Thyroid gland (tissue), 4 donors: ENCODE measurements at regions not wholly inside any gene's neighbourhood (a gene's known extent, or its start where the extent isn't known, plus 50 kb on each side); places are given as distances from the start of the nearest gene placed in this dataset.

ENCODE experiments used
- DNase-seq, 2 donors: peaks; one replicate each; pipeline ENCODE4 v3.0.0-alpha.2; 2019
- H3K27ac ChIP-seq, 3 donors: fragments of 200-600 bp; sonication (generic); 1 replicate in 2 of 3; 2 replicates in 1 of 3; pipeline ENCODE4 v1.5.1; 2016 to 2019; ENCODE audit warnings: mild to moderate bottlenecking in 1 of 3, moderate library complexity in 1 of 3
- H3K27me3 ChIP-seq: fragments of 200-600 bp; sonication (generic); one replicate; pipeline ENCODE4 v1.5.1; 2019
- H3K36me3 ChIP-seq, 2 donors: fragments of 200-600 bp; sonication (generic); one replicate each; pipeline ENCODE4 v1.5.1; 2016 to 2019
- H3K4me1 ChIP-seq, 2 donors: fragments of 200-600 bp; sonication (generic); one replicate each; pipeline ENCODE4 v1.5.1; 2017 to 2019
- H3K4me3 ChIP-seq, 3 donors: fragments of 200-600 bp; sonication (generic); replicated peaks in 1 of 3; 1 replicate in 2 of 3; 2 replicates in 1 of 3; pipeline ENCODE4 v1.5.1; 2016; ENCODE audit warnings: mild to moderate bottlenecking in 1 of 3
- H3K9me3 ChIP-seq: fragments of 200-600 bp; sonication (generic); one replicate; pipeline ENCODE4 v1.5.1; 2017
- CTCF ChIP-seq, 6 experiments: fragments of 200-600 bp in 3 of 6; fragments of 450-650 bp in 3 of 6; sonication (generic) in 3 of 6; IDR thresholded peaks; one replicate each; pipeline ENCODE4 v1.5.1; 2016 to 2019; ENCODE audit warnings: antibody characterized with exemption in 6 of 6, mild to moderate bottlenecking in 2 of 6, inconsistent platforms in 1 of 6, moderate library complexity in 1 of 6
- POLR2A ChIP-seq, 2 donors: fragments of 450-650 bp; IDR thresholded peaks; one replicate each; pipeline ENCODE4 v1.6.1; 2017; ENCODE audit warnings: antibody characterized with exemption in 2 of 2, mild to moderate bottlenecking in 2 of 2, moderate library complexity in 1 of 2
- WGBS, 2 donors: methylation state at CpG; one replicate each; pipeline ENCODE4 v1.1.5; 2017; 5-methylcytosine and 5-hydroxymethylcytosine counted together
- intact Hi-C: fragments of 100-400 bp; cut with DNase I; formaldehyde crosslinking; loops from one replicate; pipeline ENCODE4 v1.15.1; 2023

GRCh38 chr12:86929962-86930361 lies 673.8 kb upstream of the MGAT4C start:
- Histone ChIP-seq H3K27me3 (no peaks in the 10 kb centered on the region), H3K4me1 (no peaks in the 10 kb centered on the region), H3K27ac (no peak overlapping the region), H3K9me3 (no peaks in the 10 kb centered on the region), H3K36me3 (no peaks in the 10 kb centered on the region), H3K4me3 (no peak overlapping the region)
- intact Hi-C loops = no loop called here
- TF ChIP-seq CTCF (IDR thresholded peaks at IDR 0.05) (no peak), POLR2A (IDR thresholded peaks at IDR 0.05) (no peak)
- no peak for DNase-seq
- WGBS, 2 donors = 86 to 89% methylated on average over 2 of the region's 2 CpGs

GRCh38 chr12:86917121-86917520 lies 660.9 kb upstream of the MGAT4C start:
- intact Hi-C loops = no loop called here
- H3K4me3 ChIP-seq = no peak overlapping the region
- H3K9me3 ChIP-seq = no peaks in the 10 kb centered on the region
- DNase-seq = no peak
- H3K27ac ChIP-seq = no peak overlapping the region
- H3K4me1 ChIP-seq = no peaks in the 10 kb centered on the region
- TF ChIP-seq POLR2A (IDR thresholded peaks at IDR 0.05) (no peak), CTCF (IDR thresholded peaks at IDR 0.05) (no peak)
- H3K36me3 ChIP-seq = no peaks in the 10 kb centered on the region
- whole genome bisulfite sequencing, 2 donors = 91 to 97% methylated on average over 1 of the region's 1 CpG
- no peaks in the 10 kb centered on the region for H3K27me3 ChIP-seq

GRCh38 chr12:86914721-86915120 lies 658.5 kb upstream of the MGAT4C start:
- Histone ChIP-seq H3K4me3 (no peak overlapping the region), H3K4me1 (no peaks in the 10 kb centered on the region), H3K27me3 (no peaks in the 10 kb centered on the region), H3K27ac (no peak overlapping the region), H3K9me3 (no peaks in the 10 kb centered on the region), H3K36me3 (no peaks in the 10 kb centered on the region)
- TF ChIP-seq CTCF (IDR thresholded peaks at IDR 0.05) (peak in 3 of 6 experiments; percentile 24 to 31 (median 31)), POLR2A (IDR thresholded peaks at IDR 0.05) (no peak)
- no peak for DNase-seq
- intact Hi-C loops = no loop called here

GRCh38 chr12:86911973-86912372 lies 655.8 kb upstream of the MGAT4C start:
- no peaks in the 10 kb centered on the region for H3K9me3 ChIP-seq
- H3K36me3 ChIP-seq = no peaks in the 10 kb centered on the region
- no peaks in the 10 kb centered on the region for H3K4me1 ChIP-seq
- no peak for DNase-seq
- intact Hi-C loops = no loop called here
- H3K27me3 ChIP-seq = no peaks in the 10 kb centered on the region
- 83 to 85% methylated on average over 3 of the region's 3 CpGs for WGBS, 2 donors
- no peak for TF ChIP-seq CTCF (IDR thresholded peaks at IDR 0.05)
- TF ChIP-seq POLR2A (IDR thresholded peaks at IDR 0.05) = no peak
- no peak overlapping the region for H3K27ac ChIP-seq
- no peak overlapping the region for H3K4me3 ChIP-seq

GRCh38 chr12:86903159-86903558 lies 647.0 kb upstream of the MGAT4C start:
- no peaks in the 10 kb centered on the region for H3K9me3 ChIP-seq
- DNase-seq = no peak
- H3K4me3 ChIP-seq = no peak overlapping the region
- intact Hi-C loops = no loop called here
- no peaks in the 10 kb centered on the region for H3K36me3 ChIP-seq
- H3K27me3 ChIP-seq = no peaks in the 10 kb centered on the region
- no peaks in the 10 kb centered on the region for H3K4me1 ChIP-seq
- 59 to 60% methylated on average over 1 of the region's 1 CpG for WGBS, 2 donors
- TF ChIP-seq POLR2A (IDR thresholded peaks at IDR 0.05) = no peak
- TF ChIP-seq CTCF (IDR thresholded peaks at IDR 0.05) = no peak
- H3K27ac ChIP-seq = no peak overlapping the region
